Stimulated activated CD4-positive, alpha-beta T cell treated with anti-CD3 and anti-CD28 coated beads, Interleukin-4, amount 100 ng/mL, for 4 hours (primary cell): ENCODE measurements at regions not wholly inside any gene's neighbourhood (a gene's known extent, or its start where the extent isn't known, plus 50 kb on each side); places are given as distances from the start of the nearest gene placed in this dataset.

Source experiments
- DNase-seq, 2 experiments: peaks; one replicate each; pipeline ENCODE4 v3.0.0-alpha.2; 2020

- DNase-seq: no peak
Measured at GRCh38 chr7:132733860-132734259, 157.6 kb upstream of the PLXNA4 start.

- DNase-seq: no peak
Measured at GRCh38 chr7:132732321-132732865, 156.1 kb upstream of the PLXNA4 start.

DNA sequence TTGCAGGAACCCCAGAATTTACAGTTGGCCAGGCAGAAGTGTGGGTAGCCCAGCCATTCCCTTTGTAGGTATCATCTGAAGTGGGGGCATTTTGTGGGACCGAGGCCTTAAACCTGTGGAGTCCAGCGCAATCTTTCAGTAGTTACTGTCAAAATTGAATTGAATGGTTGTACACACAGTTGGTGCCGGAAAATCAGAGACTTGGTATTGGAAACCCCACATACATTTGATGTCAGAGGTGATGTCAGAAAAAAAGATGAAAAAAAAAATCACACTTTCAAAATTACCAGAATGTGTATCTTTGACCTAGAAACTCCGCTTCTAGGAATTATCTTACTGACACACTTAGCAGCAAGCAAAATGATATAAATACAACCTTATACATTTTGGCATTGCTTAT, 153.8 kb upstream of the PLXNA4 start:
- DNase-seq: no peak

DNA sequence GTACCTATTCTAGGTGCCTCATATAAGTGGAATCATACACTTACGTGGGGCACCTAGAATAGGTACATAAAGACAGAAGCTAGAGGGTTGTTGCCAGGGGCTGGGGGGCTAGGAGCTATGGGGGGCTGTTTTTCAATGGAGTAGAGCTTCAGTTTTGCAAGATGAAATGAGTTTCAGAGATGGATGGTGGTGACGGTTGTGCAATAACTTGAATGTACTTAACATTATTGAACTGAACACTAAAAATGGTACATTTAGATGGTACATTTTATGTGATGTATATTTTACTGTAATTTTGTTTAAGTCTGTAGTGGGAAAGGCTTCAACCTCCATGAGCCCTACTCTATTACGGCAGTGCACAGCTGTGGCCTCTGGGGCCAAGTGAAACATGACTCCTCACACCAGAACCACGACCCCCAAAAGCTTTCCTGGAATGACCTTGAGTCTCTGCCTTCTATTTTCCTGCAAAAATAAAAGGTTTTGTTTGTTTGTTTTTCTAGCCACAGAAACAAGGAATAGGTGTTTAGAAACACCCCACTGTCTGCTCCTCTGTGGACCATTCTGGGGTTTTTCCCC, 147.3 kb upstream of the PLXNA4 start:
- no peak for DNase-seq

GRCh38 chr7:132720835-132721234, 144.6 kb upstream of the PLXNA4 start:
- DNase-seq: no peak

GRCh38 chr7:132713893-132714292, 137.6 kb upstream of the PLXNA4 start:
- DNase-seq: no peak

DNA sequence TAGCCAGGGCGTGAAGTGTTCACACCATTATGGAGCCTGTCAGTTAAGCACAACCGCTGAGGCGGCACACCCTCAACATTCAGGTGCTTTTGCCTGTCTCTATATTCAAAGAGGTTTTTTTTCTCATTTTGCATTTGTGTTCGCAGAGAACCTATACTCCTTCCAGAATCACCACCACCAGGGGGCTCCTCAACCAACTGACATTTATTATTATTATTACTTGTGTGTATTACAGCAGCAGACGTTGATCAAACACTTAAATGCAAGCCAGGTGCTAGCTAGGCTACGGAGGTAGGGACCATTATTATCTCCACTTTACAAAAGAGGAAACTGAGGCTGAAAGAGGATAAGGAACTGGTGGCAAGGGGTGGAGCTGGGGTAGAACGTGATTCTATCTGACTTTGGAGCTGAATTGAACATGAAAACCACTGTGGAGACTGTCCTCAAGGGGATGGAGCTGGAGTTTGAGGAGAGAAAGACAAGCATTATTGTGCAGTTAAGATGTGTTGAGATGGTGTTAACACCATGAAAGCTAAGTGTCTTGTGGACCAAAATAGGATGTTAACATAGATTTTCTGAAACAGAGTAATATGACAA, 133.8 kb upstream of the PLXNA4 start:
- peak in 1 of 2 experiments; percentile 6 for DNase-seq

DNA sequence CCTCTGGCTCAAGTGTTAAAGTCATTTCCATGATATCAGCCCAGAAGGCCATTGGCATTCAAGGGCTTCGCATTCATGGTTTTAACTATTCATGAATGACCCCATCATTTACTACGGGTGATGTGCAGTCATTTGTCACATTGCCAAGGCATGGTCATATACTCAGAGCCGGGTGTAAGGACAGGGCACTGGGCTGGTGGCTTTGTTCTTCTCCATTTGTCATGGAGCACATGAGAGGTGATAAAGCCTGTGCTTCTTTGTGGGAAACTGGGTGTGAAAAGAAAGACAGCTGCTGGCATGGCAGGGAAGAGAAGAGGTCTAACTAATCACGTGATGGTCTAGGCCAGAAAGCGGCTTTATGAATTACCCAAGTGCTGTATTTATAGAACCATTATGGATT, 132.2 kb upstream of the PLXNA4 start:
- no peak for DNase-seq

- DNase-seq: no peak
Measured at GRCh38 chr7:132705146-132705545, 128.9 kb upstream of the PLXNA4 start.

DNA sequence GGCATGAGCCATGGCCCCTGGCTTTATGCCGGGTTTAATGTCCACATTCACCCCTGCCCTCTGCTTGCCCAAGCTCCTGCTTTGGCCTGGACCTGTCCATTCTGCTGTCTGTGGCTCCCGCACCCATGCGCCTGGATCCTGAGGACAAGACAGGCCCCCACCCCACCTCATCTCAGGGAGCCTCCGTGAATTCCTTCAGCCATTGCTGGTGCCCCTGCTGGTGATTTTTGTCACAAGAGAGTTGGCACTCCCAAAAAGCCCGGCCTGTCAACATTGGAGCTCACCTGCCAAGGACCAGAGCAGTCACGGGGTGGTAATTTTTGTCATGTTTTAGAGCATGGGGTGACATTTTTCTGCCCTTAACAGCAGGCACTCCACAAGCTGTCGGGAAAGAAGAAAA, 127.5 kb upstream of the PLXNA4 start:
- no peak for DNase-seq

DNA sequence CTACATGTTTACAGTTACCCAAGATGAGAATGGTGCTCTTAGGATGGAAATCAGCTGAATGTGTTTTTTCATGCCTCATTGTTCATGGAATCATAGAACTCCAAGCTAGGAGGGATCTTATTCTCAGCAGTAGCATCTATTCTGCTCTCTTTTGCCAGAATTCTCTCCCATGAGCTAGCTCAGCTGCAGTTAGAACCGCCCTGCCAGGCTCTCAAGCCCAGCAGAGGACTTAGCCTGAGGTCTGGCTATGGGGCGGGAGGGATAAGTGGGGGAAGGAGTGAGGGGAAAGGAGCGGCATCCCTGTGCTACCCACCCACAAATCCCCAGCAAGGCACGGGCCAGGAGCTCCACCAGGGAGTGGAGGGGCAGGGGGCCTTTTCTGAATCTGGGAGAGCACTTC, 120.7 kb upstream of the PLXNA4 start:
- no peak for DNase-seq

GRCh38 chr7:132696332-132696731, 120.1 kb upstream of the PLXNA4 start:
- no peak for DNase-seq

GRCh38 chr7:132691201-132691600, 114.9 kb upstream of the PLXNA4 start:
- no peak for DNase-seq

- no peak for DNase-seq
Measured at GRCh38 chr7:132690174-132690573, 113.9 kb upstream of the PLXNA4 start.

GRCh38 chr7:132687981-132688383, 111.7 kb upstream of the PLXNA4 start:
- DNase-seq: no peak

DNA sequence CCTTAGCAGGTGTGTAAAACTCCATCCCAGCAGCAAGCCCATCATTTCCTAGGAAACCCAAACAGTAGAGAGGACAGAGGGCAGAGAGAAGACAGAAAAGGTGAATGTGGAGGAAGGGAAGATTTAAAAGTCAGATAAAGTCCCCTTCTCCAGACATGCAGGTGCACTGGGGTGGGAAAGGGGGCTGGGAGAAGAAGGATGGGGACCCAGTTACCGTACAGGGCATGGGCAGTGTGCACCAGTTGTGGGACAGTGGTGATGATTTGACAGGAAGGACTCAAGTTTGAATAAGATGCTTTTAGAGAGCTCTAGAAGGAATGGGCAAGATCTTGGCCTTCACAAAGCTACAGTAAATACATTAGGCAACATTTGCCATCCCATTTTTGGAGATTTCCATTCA, 110.7 kb upstream of the PLXNA4 start:
- no peak for DNase-seq

DNA sequence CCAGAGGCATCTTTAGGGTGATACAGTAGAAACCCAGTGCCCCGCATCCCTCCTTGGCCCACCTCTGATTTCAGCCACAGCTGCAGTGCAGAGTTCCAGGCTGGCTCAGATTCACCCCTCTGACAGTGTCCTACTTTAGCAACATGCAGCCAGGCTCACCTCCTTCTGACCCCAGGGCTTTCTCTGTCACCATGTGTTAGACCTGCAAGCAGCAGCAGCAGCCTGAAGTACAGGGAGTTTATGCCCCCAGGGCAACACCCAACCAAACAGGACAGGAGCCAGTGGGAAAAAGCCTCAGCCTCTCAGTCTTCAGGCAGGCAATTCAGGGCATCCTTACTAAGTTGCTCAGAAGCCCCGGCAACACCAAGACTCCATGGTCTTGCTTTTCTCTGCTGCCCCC, 109.0 kb upstream of the PLXNA4 start:
- DNase-seq: no peak

DNA sequence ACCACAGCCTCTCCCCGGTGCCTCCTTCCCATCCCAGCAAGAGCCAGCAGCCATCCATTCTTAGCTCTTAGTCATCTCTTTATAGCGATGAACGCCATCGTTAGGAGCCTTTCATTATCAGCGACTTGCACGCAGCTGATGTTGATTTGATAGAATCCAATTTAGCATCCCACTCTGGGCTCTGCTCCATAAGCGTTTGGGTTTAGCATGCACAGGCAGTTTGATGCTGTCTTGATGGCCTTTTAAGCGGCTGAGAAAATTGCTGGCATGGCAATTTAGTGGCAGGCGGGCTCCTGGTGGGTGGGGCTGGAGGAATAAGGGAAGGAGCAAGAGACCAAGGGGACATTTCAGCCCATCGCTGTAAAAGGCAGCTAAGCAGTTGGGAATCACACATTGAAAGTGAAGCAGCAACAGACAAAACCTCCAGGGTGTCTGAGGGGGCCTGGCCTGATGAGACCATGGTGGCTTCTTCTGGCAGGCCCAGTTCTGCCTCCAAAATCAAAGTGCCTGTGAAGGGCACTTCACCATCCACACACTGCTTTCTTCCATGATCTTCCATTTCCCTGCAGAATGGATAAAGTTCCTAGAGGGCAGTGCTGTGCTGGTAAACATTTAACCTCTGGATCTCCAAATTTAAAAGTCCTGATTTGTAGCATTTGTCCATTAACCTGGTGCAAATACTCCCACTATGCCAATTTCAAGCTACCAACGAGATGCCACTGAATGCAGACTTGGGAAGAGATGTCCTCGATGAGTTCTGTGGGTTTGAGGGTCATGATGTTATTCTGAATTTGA, 107.8 kb upstream of the PLXNA4 start:
- DNase-seq: no peak

DNA sequence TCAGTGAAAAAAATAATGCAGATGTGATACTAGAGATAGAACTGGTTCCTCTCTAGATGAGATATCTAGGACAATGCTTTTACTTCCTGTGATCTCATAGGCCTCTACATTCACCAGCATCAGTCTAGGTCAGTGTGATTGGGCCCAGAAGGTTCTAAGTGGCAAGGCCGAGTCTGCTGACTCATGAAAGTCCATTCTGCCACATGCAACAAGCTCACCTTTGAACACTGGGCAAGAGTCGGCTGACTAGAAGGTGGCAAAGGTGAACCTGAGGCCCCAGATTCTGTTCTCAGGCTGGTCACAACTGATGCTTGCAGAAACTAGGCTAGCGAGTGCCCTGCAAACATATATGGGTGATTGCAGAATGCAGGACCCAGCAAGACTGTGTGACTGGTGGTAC, 105.7 kb upstream of the PLXNA4 start:
- DNase-seq: no peak

DNA sequence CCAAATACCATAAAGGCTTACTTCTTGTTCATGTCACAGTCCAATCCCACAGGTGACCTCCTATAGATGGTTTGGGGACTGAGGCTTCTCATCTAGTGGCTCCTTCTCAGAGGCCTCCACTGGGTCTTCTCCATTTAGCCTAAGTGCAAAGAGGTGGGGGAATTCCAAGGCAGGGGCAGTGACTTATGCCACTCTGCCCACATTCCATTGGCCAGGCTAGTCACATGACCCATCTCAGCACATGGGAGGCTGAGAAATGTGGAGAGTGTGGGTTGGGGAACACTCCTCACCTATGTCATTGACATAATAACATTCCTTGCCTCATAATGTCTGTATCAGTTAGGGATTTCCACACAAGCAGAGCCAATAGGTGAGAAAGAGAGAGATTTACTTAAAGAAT, 104.3 kb upstream of the PLXNA4 start:
- no peak for DNase-seq

- DNase-seq: no peak
Measured at GRCh38 chr7:132678656-132679055, 102.4 kb upstream of the PLXNA4 start.

DNA sequence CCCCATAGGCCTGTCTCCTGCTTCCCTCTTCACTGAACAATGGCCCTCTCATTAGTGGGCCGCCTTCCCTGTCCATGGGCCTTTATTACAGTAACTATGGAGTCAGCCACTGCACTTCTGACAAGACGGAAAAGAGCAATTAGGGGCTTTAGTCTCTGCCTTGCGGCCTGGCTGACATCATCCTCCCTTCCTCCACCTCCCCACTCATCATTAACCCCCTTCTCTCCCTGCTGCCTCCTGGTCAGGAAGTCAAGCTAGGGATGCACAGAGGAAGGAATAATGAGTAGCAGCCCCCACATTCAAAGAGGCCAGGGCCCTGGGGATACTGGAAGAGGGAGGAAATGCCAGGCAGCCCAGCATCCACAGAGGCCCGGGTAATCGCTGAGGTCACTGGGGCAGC, 101.6 kb upstream of the PLXNA4 start:
- DNase-seq: no peak

GRCh38 chr7:132672200-132672990, 96.1 kb upstream of the PLXNA4 start:
- no peak for DNase-seq
